SK-N-SH treated with all-trans-retinoic acid at 6 μM for 48 hours (cell line): ENCODE measurements at regions not wholly inside any gene's neighbourhood (a gene's known extent, or its start where the extent isn't known, plus 50 kb on each side); places are given as distances from the start of the nearest gene placed in this dataset.

Source experiments
- GLIS3 ChIP-seq: fragments of 250-450 bp; sonication (Bioruptor Pico); IDR thresholded peaks from 2 replicates; pipeline ENCODE4 v1.5.0; 2020; ENCODE audit warnings: mild to moderate bottlenecking, moderate library complexity
- SNAI2 ChIP-seq: fragments of 250-450 bp; sonication (Bioruptor Pico); IDR thresholded peaks from 2 replicates; pipeline ENCODE4 v1.5.0; 2020; ENCODE audit warnings: mild to moderate bottlenecking, moderate library complexity
- TCF4 ChIP-seq: fragments of 250-450 bp; sonication (Bioruptor Pico); IDR thresholded peaks from 2 replicates; pipeline ENCODE4 v1.8.0; 2021; ENCODE audit warnings: mild to moderate bottlenecking, moderate library complexity, borderline replicate concordance
- ZNF8 ChIP-seq: fragments of 450-650 bp; formaldehyde crosslinking; IDR thresholded peaks from 2 replicates; pipeline ENCODE4 v1.5.0; 2020; ENCODE audit warnings: mild to moderate bottlenecking, moderate library complexity
- TF ChIP-seq, protein P1 (sequence below): fragments of 250-450 bp; sonication (Bioruptor Pico); IDR thresholded peaks from 2 replicates; pipeline ENCODE4 v1.8.0; 2020; ENCODE audit warnings: mild to moderate bottlenecking, moderate library complexity, borderline replicate concordance

DNA sequence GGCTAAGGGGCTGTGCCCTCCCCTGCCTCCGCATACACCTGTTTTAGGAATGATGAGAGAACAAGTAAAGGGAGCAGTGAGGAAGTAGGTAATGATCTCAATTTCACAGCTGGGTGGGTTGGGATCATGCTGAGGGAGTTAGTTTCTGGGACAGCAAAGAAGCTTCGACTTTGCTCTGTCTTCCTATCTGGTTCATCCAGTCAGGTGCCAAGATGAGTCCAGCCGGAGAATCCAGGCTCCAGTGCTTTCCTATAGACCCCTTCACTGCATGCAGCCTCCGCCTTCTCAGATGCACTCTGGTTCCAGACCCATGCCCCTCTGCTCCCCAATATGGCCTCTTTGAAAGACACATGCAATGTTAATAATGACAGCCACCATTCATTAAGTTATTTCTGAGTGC lies 119.1 kb upstream of the NCAM1 start:
- TF ChIP-seq ZNF8 (CRISPR knock-in tag) (no peak), TCF4 (CRISPR knock-in tag) (no peak), SNAI2 (CRISPR knock-in tag) (no peak), GLIS3 (CRISPR knock-in tag) (no peak)
- TF ChIP-seq, protein P1, sequence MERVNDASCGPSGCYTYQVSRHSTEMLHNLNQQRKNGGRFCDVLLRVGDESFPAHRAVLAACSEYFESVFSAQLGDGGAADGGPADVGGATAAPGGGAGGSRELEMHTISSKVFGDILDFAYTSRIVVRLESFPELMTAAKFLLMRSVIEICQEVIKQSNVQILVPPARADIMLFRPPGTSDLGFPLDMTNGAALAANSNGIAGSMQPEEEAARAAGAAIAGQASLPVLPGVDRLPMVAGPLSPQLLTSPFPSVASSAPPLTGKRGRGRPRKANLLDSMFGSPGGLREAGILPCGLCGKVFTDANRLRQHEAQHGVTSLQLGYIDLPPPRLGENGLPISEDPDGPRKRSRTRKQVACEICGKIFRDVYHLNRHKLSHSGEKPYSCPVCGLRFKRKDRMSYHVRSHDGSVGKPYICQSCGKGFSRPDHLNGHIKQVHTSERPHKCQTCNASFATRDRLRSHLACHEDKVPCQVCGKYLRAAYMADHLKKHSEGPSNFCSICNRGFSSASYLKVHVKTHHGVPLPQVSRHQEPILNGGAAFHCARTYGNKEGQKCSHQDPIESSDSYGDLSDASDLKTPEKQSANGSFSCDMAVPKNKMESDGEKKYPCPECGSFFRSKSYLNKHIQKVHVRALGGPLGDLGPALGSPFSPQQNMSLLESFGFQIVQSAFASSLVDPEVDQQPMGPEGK = no peak
